ENCODE measurements at regions not wholly inside any gene's neighbourhood (a gene's known extent, or its start where the extent isn't known, plus 50 kb on each side); places are given as distances from the start of the nearest gene placed in this dataset.

DNA sequence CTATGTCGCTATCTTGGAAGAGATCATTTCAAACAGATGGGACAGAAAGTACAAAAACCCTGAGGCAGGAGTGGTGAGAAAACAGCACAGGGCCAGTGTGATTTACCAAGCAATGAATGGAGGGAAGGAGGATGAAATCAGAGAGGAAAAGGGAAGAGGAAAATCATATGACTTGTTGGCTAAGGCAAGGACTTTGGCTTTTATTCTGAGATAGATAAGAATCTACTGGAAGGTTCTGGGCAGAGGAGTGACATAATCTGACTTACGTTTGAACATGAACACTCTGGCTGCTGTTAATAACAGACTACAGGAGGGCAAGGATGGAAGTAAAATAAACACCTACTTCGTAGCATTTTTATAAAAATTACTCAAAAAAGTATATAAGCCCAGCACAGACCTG is 207.8 kb upstream of the SLC7A11 start:
- no peak for DNase-seq
- no peaks in the 10 kb centered on the region for H3K36me3 ChIP-seq (replicated peaks in 1 of 2; ENCODE audit: control insufficient read depth in 1 of 2, insufficient read depth in 2 of 2, low read length in 2 of 2)
- intact Hi-C loops (cut with micrococcal nuclease) = no loop called here
- no peaks in the 10 kb centered on the region for H4K20me1 ChIP-seq (ENCODE audit: insufficient read depth, low read length)
- 91% methylated on average over 1 of the region's 3 CpGs for WGBS (ENCODE audit: insufficient coverage)
- Mint-ChIP-seq H3K4me1 (peaks cover 22% of the 10 kb centered on the region), H3K36me3 (no peaks in the 10 kb centered on the region), H3K9me3 (peaks cover 0 to 2% (median 0%) of the 10 kb centered on the region in 7 donors), H3K27ac (no peak overlapping the region), H3K27me3 (ENCODE audit: low read depth in 3 of 3) (peaks cover 0 to 2% (median 0%) of the 10 kb centered on the region in 3 donors), H3K4me3 (no peak overlapping the region)
- H3K79me2 ChIP-seq (ENCODE audit: insufficient read depth, low read length) = no peaks in the 10 kb centered on the region
- peaks cover 19 to 22% of the 10 kb centered on the region in 2 donors for H3K4me1 ChIP-seq (ENCODE audit: control insufficient read depth in 1 of 2, insufficient read depth in 2 of 2, low read length in 2 of 2)
- TF ChIP-seq, protein P1, sequence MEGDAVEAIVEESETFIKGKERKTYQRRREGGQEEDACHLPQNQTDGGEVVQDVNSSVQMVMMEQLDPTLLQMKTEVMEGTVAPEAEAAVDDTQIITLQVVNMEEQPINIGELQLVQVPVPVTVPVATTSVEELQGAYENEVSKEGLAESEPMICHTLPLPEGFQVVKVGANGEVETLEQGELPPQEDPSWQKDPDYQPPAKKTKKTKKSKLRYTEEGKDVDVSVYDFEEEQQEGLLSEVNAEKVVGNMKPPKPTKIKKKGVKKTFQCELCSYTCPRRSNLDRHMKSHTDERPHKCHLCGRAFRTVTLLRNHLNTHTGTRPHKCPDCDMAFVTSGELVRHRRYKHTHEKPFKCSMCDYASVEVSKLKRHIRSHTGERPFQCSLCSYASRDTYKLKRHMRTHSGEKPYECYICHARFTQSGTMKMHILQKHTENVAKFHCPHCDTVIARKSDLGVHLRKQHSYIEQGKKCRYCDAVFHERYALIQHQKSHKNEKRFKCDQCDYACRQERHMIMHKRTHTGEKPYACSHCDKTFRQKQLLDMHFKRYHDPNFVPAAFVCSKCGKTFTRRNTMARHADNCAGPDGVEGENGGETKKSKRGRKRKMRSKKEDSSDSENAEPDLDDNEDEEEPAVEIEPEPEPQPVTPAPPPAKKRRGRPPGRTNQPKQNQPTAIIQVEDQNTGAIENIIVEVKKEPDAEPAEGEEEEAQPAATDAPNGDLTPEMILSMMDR (IDR thresholded peaks at IDR 0.05) = no peak
- H2AFZ ChIP-seq (ENCODE audit: insufficient read depth, low read depth, low read length, poor library complexity, severe bottlenecking) = no peak overlapping the region
- no peak overlapping the region for H3K9ac ChIP-seq (ENCODE audit: insufficient read depth, low read length, poor library complexity, severe bottlenecking)
- H3K27me3 ChIP-seq (ENCODE audit: control insufficient read depth in 2 of 2, insufficient read depth in 2 of 2, low read length in 2 of 2) = no peaks in the 10 kb centered on the region
- H3K9me3 ChIP-seq (replicated peaks in 1 of 2; ENCODE audit: control insufficient read depth in 1 of 2, insufficient read depth in 1 of 2, low read length in 2 of 2) = no peaks in the 10 kb centered on the region
- H3K4me2 ChIP-seq (replicated peaks; ENCODE audit: extremely low read depth, low read length, poor library complexity, severe bottlenecking) = no peak overlapping the region
- H3K4me3 ChIP-seq (replicated peaks in 1 of 3; ENCODE audit: low read depth in 2 of 3, low read length in 3 of 3) = no peak overlapping the region
- no peak overlapping the region for H3K27ac ChIP-seq (ENCODE audit: low read depth in 1 of 2, low read length in 2 of 2)

DNA sequence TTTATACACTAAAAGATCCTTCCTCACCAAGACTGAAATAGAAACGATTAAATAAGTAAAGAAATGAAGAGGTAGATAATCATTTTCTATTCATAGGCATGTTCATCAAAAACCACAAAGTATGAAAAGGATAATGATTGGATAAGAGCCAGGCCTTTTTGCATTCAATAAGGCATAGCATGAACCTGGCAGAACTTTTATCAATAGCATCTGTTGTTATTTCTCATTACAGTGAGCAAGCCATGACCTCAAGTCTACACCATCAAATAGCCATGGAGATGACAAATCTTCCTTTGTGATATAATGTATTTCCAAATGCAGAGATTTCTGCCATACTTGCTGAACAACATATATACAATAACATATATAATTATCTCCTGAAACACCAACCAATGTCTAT is 206.0 kb upstream of the SLC7A11 start:
- H3K27me3 ChIP-seq (ENCODE audit: control insufficient read depth in 2 of 2, insufficient read depth in 2 of 2, low read length in 2 of 2) = no peaks in the 10 kb centered on the region
- no peaks in the 10 kb centered on the region for H3K9me3 ChIP-seq (replicated peaks in 1 of 2; ENCODE audit: control insufficient read depth in 1 of 2, insufficient read depth in 1 of 2, low read length in 2 of 2)
- Mint-ChIP-seq H3K4me1 (peaks cover 18% of the 10 kb centered on the region), H3K27ac (no peak overlapping the region), H3K9me3 (peaks cover 0 to 3% (median 0%) of the 10 kb centered on the region in 7 donors), H3K36me3 (no peaks in the 10 kb centered on the region), H3K4me3 (no peak overlapping the region), H3K27me3 (ENCODE audit: low read depth in 3 of 3) (peaks cover 0 to 2% (median 0%) of the 10 kb centered on the region in 3 donors)
- no CpG with 5 or more reads among the region's 1 CpG for WGBS (ENCODE audit: insufficient coverage)
- no peak overlapping the region for H3K4me2 ChIP-seq (replicated peaks; ENCODE audit: extremely low read depth, low read length, poor library complexity, severe bottlenecking)
- intact Hi-C loops (cut with micrococcal nuclease) = no loop called here
- no peaks in the 10 kb centered on the region for H3K79me2 ChIP-seq (ENCODE audit: insufficient read depth, low read length)
- TF ChIP-seq, protein P1 (IDR thresholded peaks at IDR 0.05) = no peak
- no peak overlapping the region for H3K9ac ChIP-seq (ENCODE audit: insufficient read depth, low read length, poor library complexity, severe bottlenecking)
- no peak overlapping the region for H2AFZ ChIP-seq (ENCODE audit: insufficient read depth, low read depth, low read length, poor library complexity, severe bottlenecking)
- H3K4me3 ChIP-seq (replicated peaks in 1 of 3; ENCODE audit: low read depth in 2 of 3, low read length in 3 of 3) = no peak overlapping the region
- H3K4me1 ChIP-seq (ENCODE audit: control insufficient read depth in 1 of 2, insufficient read depth in 2 of 2, low read length in 2 of 2) = peaks cover 18% of the 10 kb centered on the region in 2 donors
- H3K36me3 ChIP-seq (replicated peaks in 1 of 2; ENCODE audit: control insufficient read depth in 1 of 2, insufficient read depth in 2 of 2, low read length in 2 of 2) = no peaks in the 10 kb centered on the region
- H4K20me1 ChIP-seq (ENCODE audit: insufficient read depth, low read length) = no peaks in the 10 kb centered on the region
- DNase-seq = no peak
- H3K27ac ChIP-seq (ENCODE audit: low read depth in 1 of 2, low read length in 2 of 2) = no peak overlapping the region

Data from CD14-positive monocyte (primary cell).